Activated T-helper 1 cell treated with anti-CD3 and anti-CD28 coated beads, Interleukin-12 subunit alpha, Interleukin-12 subunit beta, Interleukin-2, Interleukin-4 antibody, amounts not matched to agents 30 ng/mL and 10 ng/mL and 1 ng/mL, durations not matched to agents 14 hours and 24 hours and 36 hours (primary cell): ENCODE measurements at regions not wholly inside any gene's neighbourhood (a gene's known extent, or its start where the extent isn't known, plus 50 kb on each side); places are given as distances from the start of the nearest gene placed in this dataset.

ENCODE experiments used
- DNase-seq: peaks from one replicate; pipeline ENCODE4 v3.0.0; 2021; ENCODE audit warnings: low spot score
- H3K27ac Mint-ChIP-seq: one replicate; pipeline ENCODE4 v1.8.0; 2021; ENCODE audit warnings: mild to moderate bottlenecking, mixed read lengths
- H3K27me3 Mint-ChIP-seq: one replicate; pipeline ENCODE4 v1.8.0; 2022; ENCODE audit warnings: mild to moderate bottlenecking, moderate library complexity, mixed read lengths; ENCODE audit not compliant: insufficient read depth
- H3K36me3 Mint-ChIP-seq: one replicate; pipeline ENCODE4 v1.8.0; 2021; ENCODE audit warnings: low read depth, mixed read lengths
- H3K4me1 Mint-ChIP-seq: one replicate; pipeline ENCODE4 v1.8.0; 2021; ENCODE audit warnings: low read depth, mixed read lengths
- H3K4me3 Mint-ChIP-seq: one replicate; pipeline ENCODE4 v1.8.0; 2021; ENCODE audit warnings: mild to moderate bottlenecking, moderate library complexity, mixed read lengths
- H3K9me3 Mint-ChIP-seq: one replicate; pipeline ENCODE4 v1.8.0; 2021; ENCODE audit warnings: mixed read lengths
- intact Hi-C: fragments of 100-400 bp; cut with micrococcal nuclease; formaldehyde crosslinking; loops from one replicate; pipeline ENCODE4 v1.15.1; 2024

DNA sequence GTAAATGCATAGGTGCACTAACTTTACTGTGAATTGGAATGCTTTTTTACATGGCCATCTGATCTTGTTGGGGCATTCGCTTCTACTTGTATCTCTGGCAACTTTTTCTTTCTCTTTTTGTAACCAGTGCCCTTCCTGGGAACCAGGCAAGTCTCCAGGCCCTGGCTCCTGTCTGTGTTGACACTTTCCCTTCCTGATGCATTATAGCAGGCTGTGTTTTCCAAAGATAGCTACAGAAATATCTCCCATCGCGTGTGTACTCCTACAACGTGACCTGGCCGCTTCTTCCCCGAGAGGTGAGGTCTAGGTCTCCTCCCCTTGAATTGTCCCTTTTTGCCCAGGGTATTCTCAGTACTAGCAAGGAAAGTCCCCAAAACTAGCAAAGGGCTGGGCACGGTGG lies 81.1 kb upstream of the SPIN1 start:
- DNase-seq: no peak
- peak overlapping the region; percentile 59 for H3K27ac Mint-ChIP-seq
- H3K36me3 Mint-ChIP-seq: peaks cover 10% of the 10 kb centered on the region
- H3K27me3 Mint-ChIP-seq: peaks cover 3% of the 10 kb centered on the region
- H3K4me1 Mint-ChIP-seq: peaks cover 79% of the 10 kb centered on the region
- peaks cover 6% of the 10 kb centered on the region for H3K9me3 Mint-ChIP-seq
- intact Hi-C loops: loop anchor here (5.0 to 10.0 kb wide), 2 partner anchors 1008 to 1360 kb away; partner anchors contain the start of genes CKS2, GAS1 and SECISBP2
- peak overlapping the region; percentile 0 for H3K4me3 Mint-ChIP-seq

DNA sequence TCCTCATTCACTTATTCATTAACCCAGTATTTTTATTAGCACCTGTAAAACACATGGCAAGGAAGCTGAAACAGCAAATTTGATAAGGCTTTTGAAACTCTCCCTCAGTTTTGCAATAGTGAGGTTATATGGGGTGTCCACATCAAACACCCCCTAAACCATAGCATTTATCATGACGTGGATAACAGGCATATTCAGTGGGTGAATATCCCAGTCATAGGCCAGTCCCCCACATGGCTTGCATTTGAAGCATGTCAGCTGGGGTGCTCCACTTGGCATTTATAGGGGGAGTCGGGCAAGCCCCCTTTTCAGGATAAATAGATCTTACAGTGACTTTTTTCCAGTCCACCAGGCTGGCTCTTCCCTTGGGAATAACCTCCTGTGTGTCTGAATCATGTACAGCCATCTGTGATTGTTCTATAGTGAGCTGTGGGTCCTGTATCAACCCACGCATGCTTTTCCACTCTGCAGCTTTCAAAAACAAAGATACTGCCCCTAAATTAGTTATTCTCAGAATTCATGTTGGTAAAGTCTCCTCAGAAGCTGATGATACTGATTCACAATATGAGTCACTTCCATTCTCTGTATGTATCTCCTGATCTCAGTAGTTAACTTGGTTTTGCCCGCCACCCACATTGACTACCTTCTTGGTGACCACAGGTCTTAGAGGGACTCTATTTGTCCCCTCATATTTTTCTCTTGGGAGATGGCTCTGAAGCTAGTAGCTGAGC lies 84.4 kb upstream of the SPIN1 start:
- Mint-ChIP-seq H3K4me3 (peak overlapping the region; percentile 40), H3K27ac (peak overlapping the region; percentile 87), H3K4me1 (peaks cover 52% of the 10 kb centered on the region), H3K36me3 (peaks cover 10% of the 10 kb centered on the region), H3K9me3 (peaks cover 6% of the 10 kb centered on the region), H3K27me3 (peaks cover 2% of the 10 kb centered on the region)
- DNase-seq: peak; percentile 48
- intact Hi-C loops: loop anchor here (1.0 to 10.0 kb wide), 11 partner anchors 8 to 1952 kb away; partner anchors contain the start of genes CKS2, SECISBP2 and TUT7

DNA sequence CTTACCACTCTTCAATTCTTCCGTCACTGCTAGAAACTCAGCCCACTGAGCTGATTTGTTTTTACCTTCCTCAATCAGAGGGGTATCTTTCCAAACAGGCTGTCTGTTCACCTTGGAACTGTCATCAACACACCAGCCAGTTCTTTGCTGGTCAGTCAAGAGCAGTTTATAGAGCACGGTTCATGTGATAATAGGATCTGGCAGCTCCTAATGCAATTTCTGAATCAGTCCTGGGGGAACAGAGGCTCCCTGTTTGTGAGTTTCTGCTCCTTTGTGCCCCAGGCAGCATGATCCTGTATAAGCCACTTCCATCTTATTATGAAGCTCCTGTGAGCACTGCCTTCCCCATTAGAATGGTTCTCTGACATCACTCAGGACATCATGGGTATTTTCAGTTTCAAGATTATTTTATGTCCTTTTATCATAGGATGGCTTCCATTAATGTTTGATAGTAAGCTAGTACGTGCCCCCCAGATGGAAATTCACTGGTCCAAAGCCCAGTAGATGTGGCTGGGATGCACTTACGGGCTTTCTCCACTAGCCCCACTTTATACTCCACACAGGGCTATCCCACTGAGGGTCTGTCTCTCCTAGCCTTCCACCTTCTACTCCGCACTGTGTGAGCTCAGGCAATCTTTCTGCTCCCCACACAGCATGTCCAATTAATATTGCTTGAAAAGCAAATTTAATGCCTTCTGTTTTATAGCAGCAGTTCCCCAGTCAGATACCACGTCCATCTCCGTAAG lies 85.5 kb upstream of the SPIN1 start:
- Mint-ChIP-seq H3K27me3 (peaks cover 2% of the 10 kb centered on the region), H3K27ac (peak overlapping the region; percentile 87), H3K4me3 (peak overlapping the region; percentile 40), H3K4me1 (peaks cover 44% of the 10 kb centered on the region), H3K9me3 (peaks cover 6% of the 10 kb centered on the region), H3K36me3 (peaks cover 10% of the 10 kb centered on the region)
- intact Hi-C loops: loop anchor here (2.0 to 10.0 kb wide), 3 partner anchors 22 to 1950 kb away; partner anchors contain the start of genes CKS2, SECISBP2 and TUT7
- DNase-seq: no peak

DNA sequence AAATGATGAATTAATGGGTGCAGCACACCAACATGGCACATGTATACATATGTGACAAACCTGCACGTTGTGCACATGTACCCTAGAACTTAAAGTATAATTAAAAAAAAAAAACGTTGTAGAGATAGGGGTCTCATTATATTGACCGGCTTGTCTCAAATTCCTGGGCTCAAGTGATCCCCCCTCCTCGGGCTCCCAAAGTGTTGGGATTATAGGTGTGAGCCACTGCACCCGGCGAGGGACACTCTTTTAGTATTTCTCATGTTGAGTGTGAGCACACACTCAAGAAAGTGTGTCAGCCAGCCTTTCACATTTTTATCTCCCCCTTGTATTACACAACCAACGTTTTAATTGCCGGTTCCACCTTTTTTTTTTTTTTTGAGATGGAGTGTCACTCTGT lies 87.7 kb upstream of the SPIN1 start:
- intact Hi-C loops: loop anchor here (5.0 to 10.0 kb wide), 2 partner anchors 1014 to 1948 kb away; partner anchors contain the start of genes CKS2, SECISBP2 and TUT7
- peaks cover 10% of the 10 kb centered on the region for H3K36me3 Mint-ChIP-seq
- H3K4me1 Mint-ChIP-seq: peaks cover 30% of the 10 kb centered on the region
- no peak overlapping the region for H3K27ac Mint-ChIP-seq
- H3K9me3 Mint-ChIP-seq: peaks cover 11% of the 10 kb centered on the region
- no peak overlapping the region for H3K4me3 Mint-ChIP-seq
- DNase-seq: no peak
- H3K27me3 Mint-ChIP-seq: peaks cover 2% of the 10 kb centered on the region

DNA sequence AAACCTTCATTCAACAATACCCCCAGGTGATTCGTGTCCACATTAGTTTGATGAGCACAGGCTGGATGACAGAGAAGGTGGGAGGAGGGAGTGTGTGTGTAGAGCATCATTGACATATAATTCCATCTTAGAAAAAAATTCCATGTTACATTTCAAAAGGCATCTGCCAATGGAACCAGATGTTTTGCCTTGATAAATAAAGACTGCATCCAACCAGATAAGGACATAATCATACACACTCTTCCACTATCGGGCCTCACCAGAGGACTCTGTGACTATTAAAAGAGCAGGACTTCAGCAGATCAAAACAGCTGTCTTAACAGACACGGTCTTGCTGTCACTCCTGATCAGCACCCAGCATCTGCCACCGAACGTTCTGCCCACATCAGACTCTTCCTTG lies 96.4 kb upstream of the SPIN1 start:
- H3K4me3 Mint-ChIP-seq: no peak overlapping the region
- no peaks in the 10 kb centered on the region for H3K9me3 Mint-ChIP-seq
- peaks cover 1% of the 10 kb centered on the region for H3K36me3 Mint-ChIP-seq
- intact Hi-C loops: no loop called here
- no peaks in the 10 kb centered on the region for H3K27me3 Mint-ChIP-seq
- H3K4me1 Mint-ChIP-seq: no peaks in the 10 kb centered on the region
- no peak overlapping the region for H3K27ac Mint-ChIP-seq
- DNase-seq: no peak

DNA sequence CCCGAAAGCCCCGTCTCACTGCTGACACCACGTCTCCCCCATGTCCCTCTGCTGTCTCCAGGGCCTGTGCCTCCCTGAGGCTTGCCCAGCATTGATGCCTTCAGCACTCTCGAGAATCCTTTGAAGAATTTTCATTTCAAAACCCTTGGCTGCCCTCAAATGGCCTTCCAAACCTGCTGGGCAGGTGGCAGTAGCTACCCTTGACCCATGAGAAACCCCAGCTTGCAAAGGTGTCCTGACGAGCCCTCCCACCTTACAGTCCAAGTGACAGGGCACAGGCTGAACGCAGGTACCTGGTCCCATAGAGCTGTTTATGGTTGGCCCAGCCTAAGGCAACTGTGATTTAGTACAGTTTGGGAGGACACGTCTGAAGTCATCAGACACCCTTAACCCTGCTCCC lies 97.2 kb upstream of the SPIN1 start:
- intact Hi-C loops: no loop called here
- Mint-ChIP-seq H3K27ac (no peak overlapping the region), H3K9me3 (no peaks in the 10 kb centered on the region), H3K4me1 (no peaks in the 10 kb centered on the region), H3K4me3 (no peak overlapping the region), H3K36me3 (peaks cover 1% of the 10 kb centered on the region), H3K27me3 (no peaks in the 10 kb centered on the region)
- DNase-seq: no peak

DNA sequence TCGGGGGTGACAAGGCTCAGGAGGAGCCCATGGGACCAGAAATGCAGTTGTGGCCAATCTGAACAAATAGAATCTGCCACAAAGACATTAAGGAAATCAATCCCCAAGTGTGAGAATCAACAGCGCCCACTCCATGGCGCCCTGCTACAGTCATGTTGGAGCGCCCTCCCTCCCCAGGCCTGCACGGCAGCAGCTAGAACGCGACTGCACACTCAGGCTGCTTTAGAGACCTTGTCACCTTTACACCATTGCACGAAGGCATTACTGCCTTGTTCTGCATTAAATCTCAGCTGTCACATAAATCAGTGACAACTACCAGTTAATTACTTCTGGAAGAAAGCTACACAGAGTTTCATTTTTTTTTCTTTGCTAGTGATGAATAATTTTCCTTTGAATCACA lies 98.7 kb upstream of the SPIN1 start:
- Mint-ChIP-seq H3K4me3 (no peak overlapping the region), H3K27ac (no peak overlapping the region), H3K9me3 (peaks cover 10% of the 10 kb centered on the region), H3K36me3 (peaks cover 3% of the 10 kb centered on the region), H3K27me3 (peaks cover 4% of the 10 kb centered on the region), H3K4me1 (no peaks in the 10 kb centered on the region)
- intact Hi-C loops: no loop called here
- no peak for DNase-seq

DNA sequence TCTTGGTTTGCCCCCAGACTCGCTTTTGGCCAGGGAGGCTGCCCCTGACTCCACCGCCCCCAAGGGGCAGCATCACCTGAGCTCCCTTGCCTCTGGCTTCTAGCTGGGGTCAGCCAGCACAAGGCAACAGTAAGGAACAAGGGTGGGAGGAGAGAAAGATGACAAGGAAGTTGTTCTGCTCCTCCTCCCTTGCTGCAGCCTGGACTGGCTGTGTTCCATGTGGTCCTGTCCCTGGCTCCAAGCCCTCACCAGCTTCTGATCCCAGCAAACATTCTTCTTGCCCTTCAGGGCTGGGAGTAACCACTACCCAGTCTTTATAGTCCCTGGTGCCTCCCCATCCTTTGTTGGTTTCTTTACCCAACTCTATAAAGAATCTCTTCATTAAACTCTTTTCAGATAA lies 100.3 kb upstream of the SPIN1 start:
- Mint-ChIP-seq H3K9me3 (peaks cover 18% of the 10 kb centered on the region), H3K36me3 (peaks cover 7% of the 10 kb centered on the region), H3K27me3 (peaks cover 4% of the 10 kb centered on the region), H3K4me3 (no peak overlapping the region), H3K4me1 (no peaks in the 10 kb centered on the region), H3K27ac (no peak overlapping the region)
- DNase-seq: no peak
- intact Hi-C loops: no loop called here

DNA sequence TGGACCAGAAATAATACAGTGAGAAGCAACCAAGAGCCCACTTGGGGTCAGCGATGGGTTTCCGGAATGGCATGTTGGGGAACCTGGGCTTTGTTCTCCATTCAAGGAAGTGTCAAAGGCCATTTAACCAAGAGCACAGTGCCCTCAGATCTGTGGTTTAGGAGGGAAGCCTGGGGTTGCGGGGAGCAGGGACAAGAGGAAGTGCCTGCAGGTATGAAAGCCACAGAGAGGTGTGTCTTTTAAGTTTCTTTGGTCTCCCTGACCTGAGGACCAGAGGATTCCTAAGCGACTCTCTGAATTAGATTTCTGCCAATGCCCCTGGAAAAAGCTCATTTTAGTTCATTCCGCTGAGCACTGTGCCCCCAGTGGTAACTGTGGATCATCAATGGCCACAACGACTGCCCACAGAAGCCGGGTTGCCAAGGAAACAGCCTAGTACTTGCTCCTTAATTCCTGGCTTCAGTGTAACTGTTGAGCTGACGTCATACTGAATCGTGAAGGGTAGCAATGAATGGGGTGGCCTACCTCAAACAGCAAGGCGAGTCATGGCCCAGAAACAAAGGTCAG lies 107.3 kb upstream of the SPIN1 start:
- Mint-ChIP-seq H3K36me3 (peaks cover 5% of the 10 kb centered on the region), H3K4me3 (peak overlapping the region; percentile 20), H3K27ac (peak overlapping the region; percentile 11), H3K27me3 (peaks cover 4% of the 10 kb centered on the region), H3K9me3 (peaks cover 23% of the 10 kb centered on the region), H3K4me1 (peaks cover 17% of the 10 kb centered on the region)
- no peak for DNase-seq
- intact Hi-C loops: loop anchor here (2.0 kb wide), 1 partner anchor 22 kb away; no protein-coding TSS in a partner anchor

DNA sequence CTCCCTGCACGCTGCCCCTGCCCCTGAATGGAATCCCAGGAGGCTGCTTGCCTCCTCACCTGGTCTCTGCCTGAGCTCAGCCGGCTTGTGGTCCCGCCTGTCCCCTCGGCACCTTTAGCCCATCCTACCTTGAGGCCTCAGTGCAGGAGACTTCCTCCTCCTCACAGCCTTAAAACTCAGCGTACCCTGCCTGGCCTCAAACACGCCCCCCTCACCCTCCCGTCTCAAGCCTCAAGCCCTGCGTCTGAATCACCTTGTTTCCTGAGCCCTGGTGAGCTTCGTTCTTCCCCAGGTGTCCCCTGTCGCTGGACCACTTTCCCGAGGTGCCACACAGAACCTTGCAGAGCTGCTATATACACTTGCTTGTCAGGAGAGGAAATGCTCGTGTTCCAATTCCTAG lies 110.2 kb upstream of the SPIN1 start:
- Mint-ChIP-seq H3K27ac (no peak overlapping the region), H3K9me3 (peaks cover 6% of the 10 kb centered on the region), H3K27me3 (peaks cover 7% of the 10 kb centered on the region), H3K4me1 (peaks cover 17% of the 10 kb centered on the region), H3K36me3 (no peaks in the 10 kb centered on the region), H3K4me3 (no peak overlapping the region)
- intact Hi-C loops: no loop called here
- no peak for DNase-seq

DNA sequence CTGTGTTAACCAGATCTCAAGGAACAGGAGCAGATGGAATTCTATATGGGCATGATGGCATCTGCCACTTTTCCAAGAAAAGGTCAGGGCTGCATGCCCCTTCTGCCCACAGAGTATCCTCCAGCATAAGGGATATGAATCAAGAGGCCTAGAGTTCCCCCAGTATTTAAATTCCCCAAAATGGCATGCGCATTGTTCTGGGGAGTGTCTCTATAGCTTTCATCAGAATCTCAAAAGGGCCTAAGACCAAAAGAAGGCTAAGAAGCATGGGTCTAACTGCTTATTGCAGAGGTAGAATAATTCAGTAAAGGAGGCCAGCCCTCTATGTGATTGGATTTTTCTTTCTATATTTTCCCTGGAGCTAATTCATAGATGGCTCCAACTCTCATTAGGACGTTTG lies 114.2 kb upstream of the SPIN1 start:
- peaks cover 4% of the 10 kb centered on the region for H3K9me3 Mint-ChIP-seq
- DNase-seq: no peak
- H3K4me3 Mint-ChIP-seq: no peak overlapping the region
- peaks cover 7% of the 10 kb centered on the region for H3K27me3 Mint-ChIP-seq
- no peaks in the 10 kb centered on the region for H3K36me3 Mint-ChIP-seq
- no peak overlapping the region for H3K27ac Mint-ChIP-seq
- intact Hi-C loops: no loop called here
- H3K4me1 Mint-ChIP-seq: no peaks in the 10 kb centered on the region

DNA sequence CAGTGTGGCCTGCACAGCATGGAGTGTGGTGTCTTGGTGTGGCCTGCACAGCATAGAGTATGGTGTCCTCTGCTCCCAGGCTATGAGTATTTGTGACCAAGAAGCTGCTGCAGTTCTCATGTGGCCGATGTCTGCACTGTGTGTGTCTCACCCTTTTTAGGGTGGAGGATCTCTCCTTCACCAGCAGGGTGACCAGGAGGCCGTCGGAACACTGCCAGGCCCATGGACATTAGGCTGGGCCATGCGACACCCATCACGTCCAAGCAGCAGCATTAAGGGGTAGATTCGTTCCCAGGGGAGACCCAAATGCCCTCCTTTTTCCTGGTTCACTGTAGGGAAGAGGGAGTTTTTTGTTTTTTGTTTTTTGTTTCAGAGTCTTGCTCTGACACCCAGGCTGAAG lies 115.3 kb upstream of the SPIN1 start:
- Mint-ChIP-seq H3K4me3 (no peak overlapping the region), H3K4me1 (no peaks in the 10 kb centered on the region), H3K27me3 (peaks cover 10% of the 10 kb centered on the region), H3K36me3 (no peaks in the 10 kb centered on the region), H3K27ac (no peak overlapping the region), H3K9me3 (peaks cover 4% of the 10 kb centered on the region)
- intact Hi-C loops: no loop called here
- no peak for DNase-seq

DNA sequence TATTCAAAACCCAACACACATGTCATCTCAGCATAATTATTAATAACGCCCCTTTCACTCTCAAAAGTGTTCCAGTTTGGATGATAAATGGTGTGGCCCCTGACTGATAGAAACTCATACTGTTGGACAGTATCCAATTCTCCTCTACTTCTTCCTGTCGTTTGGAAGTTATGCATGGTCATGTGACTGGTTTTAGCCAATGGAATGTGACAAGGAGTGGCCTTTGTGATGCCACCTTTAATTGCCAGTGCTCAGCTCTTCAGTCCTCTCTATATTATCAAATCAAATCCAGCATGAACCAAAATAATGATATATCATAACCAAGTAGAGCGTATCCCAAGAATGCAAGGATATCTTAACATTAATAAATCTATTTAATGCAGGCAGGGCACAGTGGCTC lies 117.8 kb upstream of the SPIN1 start:
- intact Hi-C loops: no loop called here
- Mint-ChIP-seq H3K27ac (no peak overlapping the region), H3K36me3 (no peaks in the 10 kb centered on the region), H3K27me3 (peaks cover 10% of the 10 kb centered on the region), H3K4me1 (peaks cover 5% of the 10 kb centered on the region), H3K4me3 (no peak overlapping the region), H3K9me3 (peaks cover 10% of the 10 kb centered on the region)
- no peak for DNase-seq
